Heart left ventricle (tissue), 13 donors: ENCODE measurements at regions not wholly inside any gene's neighbourhood (a gene's known extent, or its start where the extent isn't known, plus 50 kb on each side); places are given as distances from the start of the nearest gene placed in this dataset.

Experiments
- CTCF ChIP-seq, 12 donors: fragments of 200-600 bp; sonication (generic) in 4 of 12; IDR thresholded peaks; one replicate each; pipeline versions ENCODE4 v1.5.0 to v1.8.0; 2018 to 2022; ENCODE audit warnings: antibody characterized with exemption in 12 of 12, mild to moderate bottlenecking in 5 of 12
- POLR2A ChIP-seq, 2 donors: fragments of 450-650 bp; IDR thresholded peaks; one replicate each; pipeline ENCODE4 v1.6.1; 2017; ENCODE audit warnings: antibody characterized with exemption in 2 of 2, mild to moderate bottlenecking in 2 of 2, moderate library complexity in 2 of 2
- donor health status: ischemic (EF 13 %, LVEDD 7.1; RV severe dilation, severe dysfunction).
- donor health status: DM: no; HTN: yes; CAD: no.
- donor health status: DM: no; HTN: no; CAD: no.
- donor health status: ischemic (EF 25% LVEDD 6.9; RV normal size, moderate dysfunction).
- donor health status: ischemic (EF 25% LVEDD 5.7; RV mildly dilated, moderate dysfunction).
- donor health status: ischemic (EF 35%, LVEDD 5.7; RV mildly dilated, moderate dysfunction).
- donor health status: nonischemic (EF 11% LVEDD 7.7; RV severe dilation, severe dysfunction).
- donor health status: DM: yes; HTN: yes; CAD: no.
- donor health status: PGD.
- donor health status: ischemic (EF 29% LVEDD 5.4; RV normal size, mild dysfunction).
- donor health status: nonischemic (EF 23%, LVEDD 6.1; RV moderate dilation, normal function).

- TF ChIP-seq POLR2A (IDR thresholded peaks at IDR 0.05), result no peak
- TF ChIP-seq CTCF (IDR thresholded peaks at IDR 0.05), result no peak
Measured at GRCh38 chr7:96521068-96521894, 188.4 kb downstream of the SEM1 start.
